GM13977 (cell line): ENCODE measurements at regions not wholly inside any gene's neighbourhood (a gene's known extent, or its start where the extent isn't known, plus 50 kb on each side); places are given as distances from the start of the nearest gene placed in this dataset.

Experiments
- DNase-seq: peaks from one replicate; pipeline ENCODE4 v3.0.0; 2012; ENCODE audit warnings: low spot score
- CTCF ChIP-seq: IDR thresholded peaks from 2 replicates; pipeline ENCODE4 v1.5.1; 2012; ENCODE audit warnings: mild to moderate bottlenecking, control low read depth; ENCODE audit not compliant: insufficient read depth; ENCODE audit errors: extremely low read depth, missing control alignments
- in situ Hi-C: fragments of 300-500 bp; cut with MboI; formaldehyde crosslinking; loops from one replicate; pipeline ENCODE4 v1.12.0; 2022; ENCODE audit warnings: low sequenced_read_pairs, low pct_unique_long_range_greater_than_20kb, mixed read lengths, inconsistent platforms; ENCODE audit not compliant: unreplicated experiment

GRCh38 chr20:18973529-18974173 is 160.1 kb downstream of the SCP2D1 start:
- in situ Hi-C loops, result no loop called here
- TF ChIP-seq CTCF, result no peak
- DNase-seq, result no peak

GRCh38 chr20:18974660-18975059 is 161.1 kb downstream of the SCP2D1 start:
- in situ Hi-C loops, result loop anchor here (25.0 kb wide), 1 partner anchor 87 kb away; no protein-coding TSS in a partner anchor
- TF ChIP-seq CTCF, result no peak
- DNase-seq, result no peak

- no peak for DNase-seq
- in situ Hi-C loops, result loop anchor here (25.0 kb wide), 1 partner anchor 90 kb away; no protein-coding TSS in a partner anchor
- no peak for TF ChIP-seq CTCF
These were observed 163.9 kb downstream of the SCP2D1 start for GRCh38 chr20:18977441-18977840.

GRCh38 chr20:18978311-18978710 is 164.7 kb downstream of the SCP2D1 start:
- no peak for DNase-seq
- in situ Hi-C loops, result loop anchor here (25.0 kb wide), 1 partner anchor 91 kb away; no protein-coding TSS in a partner anchor
- TF ChIP-seq CTCF, result no peak

GRCh38 chr20:18979132-18979531 is 165.5 kb downstream of the SCP2D1 start:
- in situ Hi-C loops, result loop anchor here (25.0 kb wide), 1 partner anchor 92 kb away; no protein-coding TSS in a partner anchor
- TF ChIP-seq CTCF, result no peak
- no peak for DNase-seq

- no peak for DNase-seq
- in situ Hi-C loops, result loop anchor here (25.0 kb wide), 1 partner anchor 95 kb away; no protein-coding TSS in a partner anchor
- TF ChIP-seq CTCF, result no peak
These were observed 168.5 kb downstream of the SCP2D1 start for GRCh38 chr20:18981962-18982539.
